CD14-positive monocyte (primary cell): ENCODE measurements at regions not wholly inside any gene's neighbourhood (a gene's known extent, or its start where the extent isn't known, plus 50 kb on each side); places are given as distances from the start of the nearest gene placed in this dataset.

ENCODE experiments used
- DNase-seq, 3 donors: peaks; one replicate each; pipeline ENCODE4 v3.0.0-alpha.2; 2011 to 2022
- H2AFZ ChIP-seq: 2 replicates; pipeline ENCODE4 v1.6.0; 2012; ENCODE audit warnings: mild to moderate bottlenecking, low read depth, low read length, inconsistent platforms; ENCODE audit not compliant: insufficient read depth, poor library complexity, severe bottlenecking
- H3K27ac ChIP-seq, 2 donors: 1 replicate in 1 of 2; 2 replicates in 1 of 2; pipeline ENCODE4 v1.5.1; 2012 to 2013; ENCODE audit warnings: low read length in 2 of 2, control low read depth in 1 of 2, inconsistent platforms in 1 of 2, low read depth in 1 of 2, mild to moderate bottlenecking in 1 of 2
- H3K27me3 ChIP-seq, 2 donors: one replicate each; pipeline versions ENCODE4 v1.6.0 to v1.6.1; 2011 to 2013; ENCODE audit warnings: low read length in 2 of 2; ENCODE audit not compliant: control insufficient read depth in 2 of 2, insufficient read depth in 2 of 2
- H3K36me3 ChIP-seq, 2 donors: replicated peaks in 1 of 2; 1 replicate in 1 of 2; 2 replicates in 1 of 2; pipeline versions ENCODE4 v1.5.1 to v1.6.1; 2012 to 2013; ENCODE audit warnings: low read length in 2 of 2, control low read depth in 1 of 2, inconsistent platforms in 1 of 2, mild to moderate bottlenecking in 1 of 2; ENCODE audit not compliant: insufficient read depth in 2 of 2, control insufficient read depth in 1 of 2
- H3K4me1 ChIP-seq, 2 donors: 1 replicate in 1 of 2; 2 replicates in 1 of 2; pipeline versions ENCODE4 v1.5.1 to v1.6.1; 2012 to 2013; ENCODE audit warnings: low read length in 2 of 2, control low read depth in 1 of 2, inconsistent platforms in 1 of 2, mild to moderate bottlenecking in 1 of 2, moderate library complexity in 1 of 2; ENCODE audit not compliant: insufficient read depth in 2 of 2, control insufficient read depth in 1 of 2
- H3K4me2 ChIP-seq: replicated peaks from 2 replicates; pipeline ENCODE3; 2012; ENCODE audit warnings: low read length, moderate library complexity, mild to moderate bottlenecking; ENCODE audit not compliant: poor library complexity, severe bottlenecking; ENCODE audit errors: extremely low read depth
- H3K4me3 ChIP-seq, 3 experiments: fragments of 200-600 bp in 1 of 3; sonication (generic) in 1 of 3; replicated peaks in 1 of 3; 1 replicate in 2 of 3; 2 replicates in 1 of 3; pipeline ENCODE4 v1.5.1; 2011 to 2013; ENCODE audit warnings: low read length in 3 of 3, mild to moderate bottlenecking in 3 of 3, control low read depth in 2 of 3, low read depth in 2 of 3, inconsistent platforms in 1 of 3, moderate library complexity in 1 of 3
- H3K79me2 ChIP-seq: 2 replicates; pipeline ENCODE4 v1.6.0; 2012; ENCODE audit warnings: mild to moderate bottlenecking, control low read depth, inconsistent platforms, low read length, moderate library complexity; ENCODE audit not compliant: insufficient read depth
- H3K9ac ChIP-seq: 2 replicates; pipeline ENCODE4 v1.6.0; 2017; ENCODE audit warnings: low read length, mild to moderate bottlenecking; ENCODE audit not compliant: insufficient read depth, poor library complexity, severe bottlenecking
- H3K9me3 ChIP-seq, 2 donors: replicated peaks in 1 of 2; 1 replicate in 1 of 2; 2 replicates in 1 of 2; pipeline versions ENCODE4 v1.5.1 to v1.6.1; 2012 to 2013; ENCODE audit warnings: low read length in 2 of 2, control low read depth in 1 of 2; ENCODE audit not compliant: control insufficient read depth in 1 of 2, insufficient read depth in 1 of 2
- H4K20me1 ChIP-seq: 2 replicates; pipeline ENCODE4 v1.6.0; 2012; ENCODE audit warnings: mild to moderate bottlenecking, low read length, control low read depth, moderate library complexity; ENCODE audit not compliant: insufficient read depth
- H3K27ac Mint-ChIP-seq, 7 donors: one replicate each; pipeline ENCODE4 v1.8.0; 2020; ENCODE audit warnings: mild to moderate bottlenecking in 7 of 7, mixed read lengths in 7 of 7, moderate library complexity in 6 of 7, inconsistent platforms in 2 of 7
- H3K27me3 Mint-ChIP-seq, 3 donors: one replicate each; pipeline ENCODE4 v1.8.0; 2021 to 2022; ENCODE audit warnings: low read depth in 3 of 3, mild to moderate bottlenecking in 3 of 3, mixed read lengths in 3 of 3, moderate library complexity in 3 of 3, inconsistent platforms in 1 of 3
- H3K36me3 Mint-ChIP-seq, 2 donors: one replicate each; pipeline ENCODE4 v1.8.0; 2020; ENCODE audit warnings: mixed read lengths in 2 of 2, inconsistent platforms in 1 of 2, mild to moderate bottlenecking in 1 of 2
- H3K4me1 Mint-ChIP-seq: one replicate; pipeline ENCODE4 v1.8.0; 2020; ENCODE audit warnings: mild to moderate bottlenecking, mixed read lengths
- H3K4me3 Mint-ChIP-seq, 2 donors: one replicate each; pipeline ENCODE4 v1.8.0; 2020; ENCODE audit warnings: mild to moderate bottlenecking in 2 of 2, mixed read lengths in 2 of 2, moderate library complexity in 1 of 2
- H3K9me3 Mint-ChIP-seq, 7 donors: one replicate each; pipeline ENCODE4 v1.8.0; 2020 to 2022; ENCODE audit warnings: mixed read lengths in 7 of 7, mild to moderate bottlenecking in 6 of 7, moderate library complexity in 6 of 7, inconsistent platforms in 2 of 7
- CTCF ChIP-seq: fragments of 200-600 bp; IDR thresholded peaks from one replicate; pipeline ENCODE4 v1.8.0; 2022; ENCODE audit warnings: antibody characterized with exemption, mild to moderate bottlenecking
- WGBS: methylation state at CpG from one replicate; pipeline ENCODE4 v1.1.5; 2013; ENCODE audit warnings: missing lambda C conversion rate; ENCODE audit not compliant: insufficient coverage; 5-methylcytosine and 5-hydroxymethylcytosine counted together
- intact Hi-C, 2 donors: fragments of 100-400 bp; cut with micrococcal nuclease; formaldehyde crosslinking; loops; one replicate each; pipeline versions ENCODE4 v1.15.0 to v1.15.1; 2023

GRCh38 chr6:23013776-23014175 is 444.4 kb downstream of the HDGFL1 start:
- no peak for DNase-seq
- intact Hi-C loops, result no loop called here
- no peak overlapping the region for H3K27ac Mint-ChIP-seq
- Histone ChIP-seq H3K27ac (no peak overlapping the region), H3K79me2 (no peaks in the 10 kb centered on the region), H3K36me3 (no peaks in the 10 kb centered on the region), H2AFZ (no peak overlapping the region), H3K4me2 (no peak overlapping the region), H3K4me1 (no peaks in the 10 kb centered on the region), H3K4me3 (no peak overlapping the region), H3K9me3 (no peaks in the 10 kb centered on the region), H3K9ac (no peak overlapping the region), H4K20me1 (no peaks in the 10 kb centered on the region), H3K27me3 (no peaks in the 10 kb centered on the region)
- no peak overlapping the region for H3K4me3 Mint-ChIP-seq
- no peaks in the 10 kb centered on the region for H3K36me3 Mint-ChIP-seq
- peaks cover 0 to 1% (median 0%) of the 10 kb centered on the region in 3 donors for H3K27me3 Mint-ChIP-seq
- peaks cover 0 to 14% (median 4%) of the 10 kb centered on the region in 7 donors for H3K9me3 Mint-ChIP-seq
- no peak for TF ChIP-seq CTCF
- WGBS, result 85% methylated on average over 2 of the region's 6 CpGs
- no peaks in the 10 kb centered on the region for H3K4me1 Mint-ChIP-seq

GRCh38 chr6:23016696-23017095 is 447.3 kb downstream of the HDGFL1 start:
- Histone ChIP-seq H3K9me3 (no peaks in the 10 kb centered on the region), H4K20me1 (no peaks in the 10 kb centered on the region), H3K4me2 (no peak overlapping the region), H2AFZ (no peak overlapping the region), H3K27ac (no peak overlapping the region), H3K4me3 (no peak overlapping the region), H3K36me3 (no peaks in the 10 kb centered on the region), H3K79me2 (no peaks in the 10 kb centered on the region), H3K9ac (no peak overlapping the region), H3K27me3 (no peaks in the 10 kb centered on the region), H3K4me1 (no peaks in the 10 kb centered on the region)
- intact Hi-C loops, result no loop called here
- no peak for TF ChIP-seq CTCF
- H3K4me1 Mint-ChIP-seq, result no peaks in the 10 kb centered on the region
- no peak overlapping the region for H3K4me3 Mint-ChIP-seq
- no peak for DNase-seq
- H3K36me3 Mint-ChIP-seq, result no peaks in the 10 kb centered on the region
- 40% methylated on average over 1 of the region's 2 CpGs for WGBS
- H3K27me3 Mint-ChIP-seq, result peaks cover 0 to 1% (median 0%) of the 10 kb centered on the region in 3 donors
- peaks cover 0 to 8% (median 3%) of the 10 kb centered on the region in 7 donors for H3K9me3 Mint-ChIP-seq
- no peak overlapping the region for H3K27ac Mint-ChIP-seq
